ENCODE measurements at regions not wholly inside any gene's neighbourhood (a gene's known extent, or its start where the extent isn't known, plus 50 kb on each side); places are given as distances from the start of the nearest gene placed in this dataset.
"Not testable (repeated sequence)": the region's sequence is repeated elsewhere in the genome, so short reads cannot be mapped to it uniquely, and the experiment has no call there.

DNA sequence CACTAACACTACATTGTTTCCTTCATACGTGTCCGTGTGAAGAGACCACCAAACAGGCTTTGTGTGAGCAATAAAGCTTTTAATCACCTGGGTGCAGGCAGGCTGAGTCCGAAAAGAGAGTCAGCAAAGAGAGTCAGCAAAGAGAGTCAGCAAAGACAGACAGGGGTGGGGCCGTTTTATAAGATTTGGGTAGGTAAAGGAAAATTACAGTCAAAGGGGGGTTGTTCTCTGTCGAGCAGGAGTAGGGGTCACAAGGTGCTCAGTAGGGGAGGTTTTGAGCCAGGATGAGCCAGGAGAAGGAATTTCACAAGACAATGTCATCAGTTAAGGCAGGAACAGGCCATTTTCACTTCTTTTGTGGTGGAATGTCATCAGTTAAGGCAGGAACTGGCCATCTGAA, 1226.2 kb downstream of the OTOL1 start:
- TF ChIP-seq ELF4 (CRISPR knock-in tag; IDR thresholded peaks at IDR 0.05; ENCODE audit: low read depth); ESRRA (CRISPR knock-in tag; IDR thresholded peaks at IDR 0.05; ENCODE audit: borderline replicate concordance); KAT7 (CRISPR knock-in tag; IDR thresholded peaks at IDR 0.05; ENCODE audit: borderline replicate concordance); TEAD4 (CRISPR knock-in tag; IDR thresholded peaks at IDR 0.05): not testable (repeated sequence)
- TF ChIP-seq, protein P1, sequence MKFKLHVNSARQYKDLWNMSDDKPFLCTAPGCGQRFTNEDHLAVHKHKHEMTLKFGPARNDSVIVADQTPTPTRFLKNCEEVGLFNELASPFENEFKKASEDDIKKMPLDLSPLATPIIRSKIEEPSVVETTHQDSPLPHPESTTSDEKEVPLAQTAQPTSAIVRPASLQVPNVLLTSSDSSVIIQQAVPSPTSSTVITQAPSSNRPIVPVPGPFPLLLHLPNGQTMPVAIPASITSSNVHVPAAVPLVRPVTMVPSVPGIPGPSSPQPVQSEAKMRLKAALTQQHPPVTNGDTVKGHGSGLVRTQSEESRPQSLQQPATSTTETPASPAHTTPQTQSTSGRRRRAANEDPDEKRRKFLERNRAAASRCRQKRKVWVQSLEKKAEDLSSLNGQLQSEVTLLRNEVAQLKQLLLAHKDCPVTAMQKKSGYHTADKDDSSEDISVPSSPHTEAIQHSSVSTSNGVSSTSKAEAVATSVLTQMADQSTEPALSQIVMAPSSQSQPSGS (CRISPR knock-in tag; IDR thresholded peaks at IDR 0.05; ENCODE audit: borderline replicate concordance, low read depth), result not testable (repeated sequence)
- TF ChIP-seq, protein P2, sequence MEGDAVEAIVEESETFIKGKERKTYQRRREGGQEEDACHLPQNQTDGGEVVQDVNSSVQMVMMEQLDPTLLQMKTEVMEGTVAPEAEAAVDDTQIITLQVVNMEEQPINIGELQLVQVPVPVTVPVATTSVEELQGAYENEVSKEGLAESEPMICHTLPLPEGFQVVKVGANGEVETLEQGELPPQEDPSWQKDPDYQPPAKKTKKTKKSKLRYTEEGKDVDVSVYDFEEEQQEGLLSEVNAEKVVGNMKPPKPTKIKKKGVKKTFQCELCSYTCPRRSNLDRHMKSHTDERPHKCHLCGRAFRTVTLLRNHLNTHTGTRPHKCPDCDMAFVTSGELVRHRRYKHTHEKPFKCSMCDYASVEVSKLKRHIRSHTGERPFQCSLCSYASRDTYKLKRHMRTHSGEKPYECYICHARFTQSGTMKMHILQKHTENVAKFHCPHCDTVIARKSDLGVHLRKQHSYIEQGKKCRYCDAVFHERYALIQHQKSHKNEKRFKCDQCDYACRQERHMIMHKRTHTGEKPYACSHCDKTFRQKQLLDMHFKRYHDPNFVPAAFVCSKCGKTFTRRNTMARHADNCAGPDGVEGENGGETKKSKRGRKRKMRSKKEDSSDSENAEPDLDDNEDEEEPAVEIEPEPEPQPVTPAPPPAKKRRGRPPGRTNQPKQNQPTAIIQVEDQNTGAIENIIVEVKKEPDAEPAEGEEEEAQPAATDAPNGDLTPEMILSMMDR (IDR thresholded peaks at IDR 0.05), result not testable (repeated sequence)
- TF ChIP-seq, protein P3, sequence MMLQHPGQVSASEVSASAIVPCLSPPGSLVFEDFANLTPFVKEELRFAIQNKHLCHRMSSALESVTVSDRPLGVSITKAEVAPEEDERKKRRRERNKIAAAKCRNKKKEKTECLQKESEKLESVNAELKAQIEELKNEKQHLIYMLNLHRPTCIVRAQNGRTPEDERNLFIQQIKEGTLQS (CRISPR knock-in tag; conservative IDR thresholded peaks at IDR 0.05), result not testable (repeated sequence)
- TF ChIP-seq, protein P4, sequence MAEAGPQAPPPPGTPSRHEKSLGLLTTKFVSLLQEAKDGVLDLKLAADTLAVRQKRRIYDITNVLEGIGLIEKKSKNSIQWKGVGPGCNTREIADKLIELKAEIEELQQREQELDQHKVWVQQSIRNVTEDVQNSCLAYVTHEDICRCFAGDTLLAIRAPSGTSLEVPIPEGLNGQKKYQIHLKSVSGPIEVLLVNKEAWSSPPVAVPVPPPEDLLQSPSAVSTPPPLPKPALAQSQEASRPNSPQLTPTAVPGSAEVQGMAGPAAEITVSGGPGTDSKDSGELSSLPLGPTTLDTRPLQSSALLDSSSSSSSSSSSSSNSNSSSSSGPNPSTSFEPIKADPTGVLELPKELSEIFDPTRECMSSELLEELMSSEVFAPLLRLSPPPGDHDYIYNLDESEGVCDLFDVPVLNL (CRISPR knock-in tag; IDR thresholded peaks at IDR 0.05; ENCODE audit: borderline replicate concordance, low read depth), result not testable (repeated sequence)

Measured in WTC11 (cell line).